ENCODE measurements at regions not wholly inside any gene's neighbourhood (a gene's known extent, or its start where the extent isn't known, plus 50 kb on each side); places are given as distances from the start of the nearest gene placed in this dataset.

DNA sequence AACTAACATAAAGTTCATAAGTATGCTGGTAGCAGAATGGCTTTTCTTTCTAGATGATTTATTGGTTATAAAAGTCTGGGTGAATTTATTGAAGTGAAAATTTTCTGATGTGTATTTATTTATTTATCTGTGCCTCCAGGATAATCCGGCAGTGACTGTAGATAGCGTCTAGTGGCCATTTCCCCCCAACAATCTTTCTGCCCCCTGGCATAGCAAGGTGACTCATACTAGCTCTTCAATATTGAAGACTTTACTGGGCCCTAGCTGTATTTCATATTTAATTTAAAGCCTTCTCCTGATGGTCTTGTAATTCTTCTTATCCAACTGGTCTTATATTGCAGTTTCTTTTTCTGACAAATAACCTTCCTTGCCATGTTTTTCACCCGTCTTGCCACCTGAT lies 154.1 kb upstream of the SGK1 start:
- TF ChIP-seq, protein P1, sequence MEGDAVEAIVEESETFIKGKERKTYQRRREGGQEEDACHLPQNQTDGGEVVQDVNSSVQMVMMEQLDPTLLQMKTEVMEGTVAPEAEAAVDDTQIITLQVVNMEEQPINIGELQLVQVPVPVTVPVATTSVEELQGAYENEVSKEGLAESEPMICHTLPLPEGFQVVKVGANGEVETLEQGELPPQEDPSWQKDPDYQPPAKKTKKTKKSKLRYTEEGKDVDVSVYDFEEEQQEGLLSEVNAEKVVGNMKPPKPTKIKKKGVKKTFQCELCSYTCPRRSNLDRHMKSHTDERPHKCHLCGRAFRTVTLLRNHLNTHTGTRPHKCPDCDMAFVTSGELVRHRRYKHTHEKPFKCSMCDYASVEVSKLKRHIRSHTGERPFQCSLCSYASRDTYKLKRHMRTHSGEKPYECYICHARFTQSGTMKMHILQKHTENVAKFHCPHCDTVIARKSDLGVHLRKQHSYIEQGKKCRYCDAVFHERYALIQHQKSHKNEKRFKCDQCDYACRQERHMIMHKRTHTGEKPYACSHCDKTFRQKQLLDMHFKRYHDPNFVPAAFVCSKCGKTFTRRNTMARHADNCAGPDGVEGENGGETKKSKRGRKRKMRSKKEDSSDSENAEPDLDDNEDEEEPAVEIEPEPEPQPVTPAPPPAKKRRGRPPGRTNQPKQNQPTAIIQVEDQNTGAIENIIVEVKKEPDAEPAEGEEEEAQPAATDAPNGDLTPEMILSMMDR (conservative IDR thresholded peaks at IDR 0.05 in 1 of 2, IDR thresholded peaks at IDR 0.05 in 1 of 2; ENCODE audit: low read depth in 1 of 2, low read length in 2 of 2), result no peak
- TF ChIP-seq EZH2 (IDR thresholded peaks at IDR 0.05; ENCODE audit: low read length, missing control alignments), result no peak
